HL-60 (cell line): ENCODE measurements at regions not wholly inside any gene's neighbourhood (a gene's known extent, or its start where the extent isn't known, plus 50 kb on each side); places are given as distances from the start of the nearest gene placed in this dataset.

Source experiments
- DNase-seq, 2 experiments: peaks; one replicate each; pipeline ENCODE4 v3.0.0-alpha.2; 2010 to 2020; ENCODE audit warnings: low read depth in 1 of 2, low spot score in 1 of 2
- H3K27ac ChIP-seq: fragments of 250-450 bp; sonication (Bioruptor Pico); replicated peaks from 2 replicates; pipeline ENCODE4 v1.5.1; 2020; ENCODE audit warnings: mild to moderate bottlenecking, moderate library complexity
- H3K27me3 ChIP-seq: fragments of 250-450 bp; sonication (Bioruptor Pico); 2 replicates; pipeline ENCODE4 v1.5.1; 2021; ENCODE audit warnings: mild to moderate bottlenecking, moderate library complexity; ENCODE audit not compliant: insufficient read depth, poor library complexity, severe bottlenecking
- H3K4me3 ChIP-seq: replicated peaks from 2 replicates; pipeline ENCODE4 v1.5.1; 2011; ENCODE audit warnings: mild to moderate bottlenecking, control low read depth, low read length; ENCODE audit not compliant: insufficient read depth
- CTCF ChIP-seq: IDR thresholded peaks from one replicate; pipeline ENCODE4 v1.5.1; 2011; ENCODE audit warnings: low read length, control low read depth, inconsistent platforms; ENCODE audit not compliant: insufficient read depth
- GABPA ChIP-seq: IDR thresholded peaks from 2 replicates; pipeline ENCODE4 v1.6.1; 2012; ENCODE audit warnings: low read depth
- POLR2AphosphoS5 ChIP-seq: IDR thresholded peaks from 2 replicates; pipeline ENCODE4 v1.6.1; 2012; ENCODE audit warnings: low read depth
- REST ChIP-seq: IDR thresholded peaks from 2 replicates; pipeline ENCODE4 v1.6.1; 2012; ENCODE audit warnings: low read depth; ENCODE audit not compliant: insufficient replicate concordance
- SPI1 ChIP-seq: IDR thresholded peaks from 2 replicates; pipeline ENCODE4 v1.6.1; 2012; ENCODE audit warnings: low read depth, mild to moderate bottlenecking, borderline replicate concordance

DNA sequence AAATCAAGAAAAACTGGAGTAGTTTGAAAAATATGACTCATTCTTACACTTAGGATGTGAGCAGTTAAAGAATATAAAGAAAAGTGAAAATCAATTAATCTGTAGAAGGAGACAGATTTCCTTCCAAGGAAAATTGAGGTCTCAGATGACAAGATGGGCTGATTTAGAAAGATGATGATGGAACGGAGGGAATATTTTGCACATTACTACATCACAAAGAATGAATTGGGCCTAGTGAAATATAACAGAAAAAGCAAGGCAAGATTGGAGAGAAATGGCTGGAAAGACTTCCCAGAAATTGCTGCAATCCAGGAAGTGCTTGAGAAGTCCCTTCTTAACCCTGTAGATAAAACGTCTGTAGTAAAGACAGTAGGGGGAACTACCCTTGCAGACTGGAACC is 169.1 kb upstream of the SYT6 start:
- Histone ChIP-seq H3K27ac (no peak overlapping the region), H3K27me3 (peaks cover 3% of the 10 kb centered on the region), H3K4me3 (no peak overlapping the region)
- DNase-seq: no peak
- no peak for TF ChIP-seq GABPA
- no peak for TF ChIP-seq REST
- no peak for TF ChIP-seq SPI1
- no peak for TF ChIP-seq CTCF
- TF ChIP-seq POLR2AphosphoS5: no peak

DNA sequence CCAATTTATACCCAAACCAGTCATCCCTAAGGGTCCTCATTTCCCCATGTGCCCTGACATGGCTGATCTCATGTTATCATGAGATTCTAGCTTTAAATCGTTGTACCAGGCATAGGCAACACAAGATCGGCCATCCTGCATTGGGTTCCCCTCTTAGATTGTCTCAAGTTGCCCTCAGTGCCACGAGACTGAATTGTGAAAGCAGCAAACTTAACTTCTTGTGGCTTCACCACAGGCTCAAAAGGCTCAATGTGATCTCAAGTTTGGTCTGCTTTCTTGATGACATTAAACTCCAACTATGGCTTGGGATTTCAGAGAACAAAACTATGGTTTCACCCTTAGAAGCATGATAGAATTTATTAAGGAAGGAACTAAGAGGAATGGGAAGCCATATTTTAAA is 168.5 kb upstream of the SYT6 start:
- H3K27ac ChIP-seq: no peak overlapping the region
- no peak overlapping the region for H3K4me3 ChIP-seq
- TF ChIP-seq GABPA: no peak
- H3K27me3 ChIP-seq: peaks cover 3% of the 10 kb centered on the region
- DNase-seq: no peak

GRCh38 chr1:114320586-114320985 is 166.9 kb upstream of the SYT6 start:
- H3K27me3 ChIP-seq: peaks cover 3% of the 10 kb centered on the region
- H3K4me3 ChIP-seq: no peak overlapping the region
- H3K27ac ChIP-seq: no peak overlapping the region
- no peak for DNase-seq
- TF ChIP-seq POLR2AphosphoS5 (no peak), GABPA (no peak), CTCF (no peak), REST (no peak), SPI1 (no peak)

- Histone ChIP-seq H3K4me3 (no peak overlapping the region), H3K27me3 (peaks cover 3% of the 10 kb centered on the region), H3K27ac (no peak overlapping the region)
- TF ChIP-seq SPI1 (no peak), GABPA (no peak), POLR2AphosphoS5 (no peak), REST (no peak), CTCF (no peak)
- DNase-seq: no peak
Observed at GRCh38 chr1:114319418-114319817, 165.7 kb upstream of the SYT6 start.
